ENCODE measurements at regions not wholly inside any gene's neighbourhood (a gene's known extent, or its start where the extent isn't known, plus 50 kb on each side); places are given as distances from the start of the nearest gene placed in this dataset.

- TF ChIP-seq HNF4A (conservative IDR thresholded peaks at IDR 0.05) (no peak), TAF1 (conservative IDR thresholded peaks at IDR 0.05) (no peak), HNF4G (IDR thresholded peaks at IDR 0.05) (no peak), ZBTB33 (IDR thresholded peaks at IDR 0.05) (no peak), GABPA (IDR thresholded peaks at IDR 0.05 in 1 of 2, conservative IDR thresholded peaks at IDR 0.05 in 1 of 2) (no peak)
Observed at GRCh38 chr10:121648493-121648892, 50.2 kb upstream of the FGFR2 start (continued).

- Histone ChIP-seq H3K27ac (ENCODE audit: low read depth in 1 of 2, low read length in 2 of 2) (no peak overlapping the region), H3K9ac (ENCODE audit: low read depth in 1 of 2, low read length in 2 of 2) (no peak overlapping the region), H3K27me3 (ENCODE audit: control insufficient read depth in 4 of 4, insufficient read depth in 4 of 4, low read length in 3 of 4) (no peaks in the 10 kb centered on the region), H3K4me3 (ENCODE audit: low read depth in 1 of 3, low read length in 3 of 3) (no peak overlapping the region), H3K36me3 (ENCODE audit: control insufficient read depth in 4 of 4, insufficient read depth in 3 of 4, low read depth in 1 of 4, low read length in 3 of 4) (no peaks in the 10 kb centered on the region), H3K4me1 (ENCODE audit: control insufficient read depth in 4 of 4, insufficient read depth in 4 of 4, low read length in 3 of 4) (no peaks in the 10 kb centered on the region), H3K9me3 (ENCODE audit: control insufficient read depth in 4 of 4, low read length in 3 of 4) (no peaks in the 10 kb centered on the region)
- TF ChIP-seq ZBTB33 (IDR thresholded peaks at IDR 0.05) = no peak
- no peak for TF ChIP-seq CTCF (IDR thresholded peaks at IDR 0.05; ENCODE audit: low read depth, low read length, missing input control)
- no peak for TF ChIP-seq NR2F2 (IDR thresholded peaks at IDR 0.05)
- TF ChIP-seq RAD21 (IDR thresholded peaks at IDR 0.05) = no peak
- TF ChIP-seq GABPA (IDR thresholded peaks at IDR 0.05 in 1 of 2, conservative IDR thresholded peaks at IDR 0.05 in 1 of 2) = no peak
- TF ChIP-seq HNF4A (conservative IDR thresholded peaks at IDR 0.05) = no peak
- 51% methylated on average over 7 of the region's 7 CpGs for WGBS
- no peak for DNase-seq (ENCODE audit: low spot score)
Observed at GRCh38 chr10:121648059-121648458, 49.8 kb upstream of the FGFR2 start.
